K562 (cell line): ENCODE measurements at regions not wholly inside any gene's neighbourhood (a gene's known extent, or its start where the extent isn't known, plus 50 kb on each side); places are given as distances from the start of the nearest gene placed in this dataset.
A peak's percentile ranks its signal among the peaks of the same experiment; 100 is the strongest.

ENCODE experiments used
- ARID1B ChIP-seq: fragments of 450-650 bp; IDR thresholded peaks from 2 replicates; pipeline ENCODE4 v1.6.1; 2016; ENCODE audit warnings: antibody characterized with exemption, mild to moderate bottlenecking, inconsistent platforms
- ATF2 ChIP-seq: sonication (generic); formaldehyde crosslinking; IDR thresholded peaks from 2 replicates; pipeline ENCODE4 v1.8.1; 2022; ENCODE audit warnings: missing genetic modification reagents
- ATF6 ChIP-seq: sonication (generic); formaldehyde crosslinking; IDR thresholded peaks from 2 replicates; pipeline ENCODE4 v1.4.0; 2020; ENCODE audit warnings: mild to moderate bottlenecking, missing genetic modification reagents
- CTBP1 ChIP-seq: fragments of 450-650 bp; IDR thresholded peaks from 2 replicates; pipeline ENCODE4 v1.6.1; 2016; ENCODE audit warnings: borderline replicate concordance
- DMBX1 ChIP-seq: fragments of 250-450 bp; sonication (Bioruptor Pico); IDR thresholded peaks from 2 replicates; pipeline ENCODE4 v1.8.0; 2022; ENCODE audit warnings: inconsistent platforms, mild to moderate bottlenecking, moderate library complexity, borderline replicate concordance
- E2F3 ChIP-seq: fragments of 250-450 bp; sonication (Bioruptor Pico); IDR thresholded peaks from 2 replicates; pipeline ENCODE4 v1.4.0; 2020; ENCODE audit warnings: mild to moderate bottlenecking
- HMGXB4 ChIP-seq: sonication (generic); formaldehyde crosslinking; IDR thresholded peaks from 2 replicates; pipeline ENCODE4 v1.8.1; 2023; ENCODE audit warnings: mild to moderate bottlenecking, missing genetic modification reagents
- KDM1A ChIP-seq, 2 experiments: fragments of 450-650 bp; IDR thresholded peaks; 2 replicates each; pipeline ENCODE4 v1.6.1; 2016; ENCODE audit warnings: mild to moderate bottlenecking in 2 of 2
- SNRNP70 ChIP-seq: fragments of 200-400 bp; formaldehyde crosslinking; optimal IDR thresholded peaks from 2 replicates; pipeline ENCODE3; 2017; ENCODE audit warnings: low read depth, low read length
- SP2 ChIP-seq: IDR thresholded peaks from 2 replicates; pipeline ENCODE4 v1.6.1; 2011; ENCODE audit warnings: mild to moderate bottlenecking, low read depth, low read length, moderate library complexity; ENCODE audit not compliant: poor library complexity, severe bottlenecking; ENCODE audit errors: extremely low read depth
- ZBTB33 ChIP-seq: sonication (generic); formaldehyde crosslinking; IDR thresholded peaks from 2 replicates; pipeline ENCODE4 v1.8.1; 2023; ENCODE audit warnings: mild to moderate bottlenecking, missing genetic modification reagents
- ZNF184 ChIP-seq: sonication (generic); formaldehyde crosslinking; IDR thresholded peaks from 2 replicates; pipeline ENCODE4 v1.5.0; 2020; ENCODE audit warnings: missing genetic modification reagents
- ZNF23 ChIP-seq: fragments of 250-450 bp; sonication (Bioruptor Pico); IDR thresholded peaks from 2 replicates; pipeline ENCODE4 v1.4.0; 2020; ENCODE audit warnings: mild to moderate bottlenecking
- ZNF253 ChIP-seq: fragments of 250-450 bp; sonication (Bioruptor Pico); conservative IDR thresholded peaks from 2 replicates; pipeline ENCODE4 v1.6.1; 2021; ENCODE audit warnings: mild to moderate bottlenecking
- ZNF280A ChIP-seq: fragments of 450-650 bp; IDR thresholded peaks from 2 replicates; pipeline ENCODE4 v1.6.1; 2018; ENCODE audit warnings: mild to moderate bottlenecking, low read depth; ENCODE audit not compliant: partially characterized antibody
- ZNF551 ChIP-seq: fragments of 250-450 bp; sonication (Bioruptor Pico); IDR thresholded peaks from 2 replicates; pipeline ENCODE4 v1.5.0; 2021; ENCODE audit warnings: mild to moderate bottlenecking, moderate library complexity

- TF ChIP-seq ARID1B (no peak), ZNF551 (CRISPR knock-in tag) (no peak), ZBTB33 (CRISPR knock-in tag) (no peak), ZNF184 (CRISPR knock-in tag) (no peak), ZNF253 (no peak), SNRNP70 (no peak), SP2 (no peak), DMBX1 (CRISPR knock-in tag) (peak; percentile 64; the same call in 1 of the 2 replicates), ZNF23 (CRISPR knock-in tag) (no peak), HMGXB4 (CRISPR knock-in tag) (no peak), ZNF280A (no peak), ATF2 (no peak), E2F3 (CRISPR knock-in tag) (no peak), ATF6 (CRISPR knock-in tag) (no peak), KDM1A (IDR thresholded peaks at IDR 0.05) (peak in 1 of 2 experiments; percentile 23; a peak in 1 of 4 replicates), CTBP1 (no peak)
Observed at GRCh38 chr3:177281292-177282118, 84.2 kb upstream of the TBL1XR1 start (continued).
